ENCODE measurements at regions not wholly inside any gene's neighbourhood (a gene's known extent, or its start where the extent isn't known, plus 50 kb on each side); places are given as distances from the start of the nearest gene placed in this dataset.

DNA sequence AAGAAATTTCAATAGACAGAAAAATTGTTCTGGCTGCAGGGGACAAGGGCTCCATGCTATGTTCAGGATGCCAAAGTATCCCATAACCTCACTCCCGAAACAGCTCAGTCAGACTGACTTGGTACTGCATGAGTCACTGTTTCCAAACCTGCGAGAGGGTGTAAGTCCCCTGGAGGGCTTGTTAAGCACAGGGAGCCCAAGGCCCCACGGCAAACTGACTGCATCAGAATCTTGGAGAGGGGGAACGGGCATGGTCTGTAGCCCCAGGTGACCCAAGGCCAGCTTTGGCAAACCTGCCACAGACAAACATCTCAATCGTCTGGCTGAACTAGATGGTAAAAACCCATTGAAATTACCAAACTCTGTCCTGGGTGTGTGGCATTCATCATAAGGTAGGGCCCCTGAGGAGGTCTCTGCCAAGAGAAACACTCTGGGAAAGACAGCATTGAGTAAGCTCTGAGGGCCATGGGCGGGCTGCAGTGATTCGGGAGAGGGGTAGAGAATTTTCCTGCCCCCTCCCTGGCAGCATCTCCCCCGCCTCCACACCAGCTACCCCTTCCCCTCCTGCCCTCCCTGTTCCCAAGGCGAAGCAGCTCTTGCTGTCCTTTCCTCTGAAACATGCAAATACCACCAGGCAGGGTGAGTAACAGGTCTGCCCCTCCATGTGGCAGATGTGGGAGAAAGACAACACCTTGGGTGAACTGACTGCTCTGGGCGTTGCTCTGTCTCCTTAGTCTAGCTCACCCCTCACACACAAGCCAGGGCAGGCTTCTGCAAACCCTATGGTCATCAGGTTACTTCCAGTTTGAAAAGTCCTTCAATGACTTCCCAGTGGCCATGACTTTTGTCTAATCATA is 274.7 kb upstream of the SIX2 start:
- no peak for TF ChIP-seq CTCF (IDR thresholded peaks at IDR 0.05; ENCODE audit: low read depth, low read length, missing control alignments)
- DNase-seq (ENCODE audit: extremely low read depth, low read depth), result peak; percentile 27
- no peak overlapping the region for H3K4me3 ChIP-seq (replicated peaks; ENCODE audit: low read depth, low read length)

GRCh38 chr2:45282646-45283045 is 273.4 kb upstream of the SIX2 start:
- no peak for TF ChIP-seq CTCF (IDR thresholded peaks at IDR 0.05; ENCODE audit: low read depth, low read length, missing control alignments)
- no peak overlapping the region for H3K4me3 ChIP-seq (replicated peaks; ENCODE audit: low read depth, low read length)
- DNase-seq (ENCODE audit: extremely low read depth, low read depth), result no peak

GRCh38 chr2:45281311-45281710 is 272.1 kb upstream of the SIX2 start:
- no peak for DNase-seq (ENCODE audit: extremely low read depth, low read depth)
- TF ChIP-seq CTCF (IDR thresholded peaks at IDR 0.05; ENCODE audit: low read depth, low read length, missing control alignments), result no peak
- no peak overlapping the region for H3K4me3 ChIP-seq (replicated peaks; ENCODE audit: low read depth, low read length)

DNA sequence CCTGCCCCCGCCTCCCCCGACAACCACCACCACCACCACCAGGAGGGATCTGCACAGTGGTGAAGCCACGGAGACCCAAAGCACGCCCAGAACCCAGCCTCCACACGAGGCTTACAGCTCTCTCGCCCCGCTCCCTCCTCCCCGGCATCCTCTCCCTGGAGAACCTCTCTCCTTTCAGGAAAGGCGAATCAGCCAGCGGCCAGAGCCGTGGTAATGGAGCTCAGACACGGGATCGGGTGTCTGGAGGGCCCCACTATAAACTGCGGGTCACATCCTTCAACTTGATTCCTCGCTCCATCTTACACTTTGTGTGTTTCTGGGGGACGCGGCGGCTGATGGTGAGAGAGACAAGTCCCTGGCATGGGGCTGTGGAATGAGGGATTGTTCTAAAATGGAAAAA is 271.5 kb upstream of the SIX2 start:
- DNase-seq (ENCODE audit: extremely low read depth, low read depth), result no peak
- no peak for TF ChIP-seq CTCF (IDR thresholded peaks at IDR 0.05; ENCODE audit: low read depth, low read length, missing control alignments)

GRCh38 chr2:45279356-45279755 is 270.1 kb upstream of the SIX2 start:
- DNase-seq (ENCODE audit: extremely low read depth, low read depth), result no peak
- TF ChIP-seq CTCF (IDR thresholded peaks at IDR 0.05; ENCODE audit: low read depth, low read length, missing control alignments), result no peak
- H3K4me3 ChIP-seq (replicated peaks; ENCODE audit: low read depth, low read length), result no peak overlapping the region

More for the DNA sequence above, 271.5 kb upstream of the SIX2 start:
- no peak overlapping the region for H3K4me3 ChIP-seq (replicated peaks; ENCODE audit: low read depth, low read length)

GRCh38 chr2:45278365-45279078 is 269.3 kb upstream of the SIX2 start:
- TF ChIP-seq CTCF (IDR thresholded peaks at IDR 0.05; ENCODE audit: low read depth, low read length, missing control alignments), result no peak
- H3K4me3 ChIP-seq (replicated peaks; ENCODE audit: low read depth, low read length), result no peak overlapping the region
- no peak for DNase-seq (ENCODE audit: extremely low read depth, low read depth)
